ENCODE measurements at regions not wholly inside any gene's neighbourhood (a gene's known extent, or its start where the extent isn't known, plus 50 kb on each side); places are given as distances from the start of the nearest gene placed in this dataset.

DNA sequence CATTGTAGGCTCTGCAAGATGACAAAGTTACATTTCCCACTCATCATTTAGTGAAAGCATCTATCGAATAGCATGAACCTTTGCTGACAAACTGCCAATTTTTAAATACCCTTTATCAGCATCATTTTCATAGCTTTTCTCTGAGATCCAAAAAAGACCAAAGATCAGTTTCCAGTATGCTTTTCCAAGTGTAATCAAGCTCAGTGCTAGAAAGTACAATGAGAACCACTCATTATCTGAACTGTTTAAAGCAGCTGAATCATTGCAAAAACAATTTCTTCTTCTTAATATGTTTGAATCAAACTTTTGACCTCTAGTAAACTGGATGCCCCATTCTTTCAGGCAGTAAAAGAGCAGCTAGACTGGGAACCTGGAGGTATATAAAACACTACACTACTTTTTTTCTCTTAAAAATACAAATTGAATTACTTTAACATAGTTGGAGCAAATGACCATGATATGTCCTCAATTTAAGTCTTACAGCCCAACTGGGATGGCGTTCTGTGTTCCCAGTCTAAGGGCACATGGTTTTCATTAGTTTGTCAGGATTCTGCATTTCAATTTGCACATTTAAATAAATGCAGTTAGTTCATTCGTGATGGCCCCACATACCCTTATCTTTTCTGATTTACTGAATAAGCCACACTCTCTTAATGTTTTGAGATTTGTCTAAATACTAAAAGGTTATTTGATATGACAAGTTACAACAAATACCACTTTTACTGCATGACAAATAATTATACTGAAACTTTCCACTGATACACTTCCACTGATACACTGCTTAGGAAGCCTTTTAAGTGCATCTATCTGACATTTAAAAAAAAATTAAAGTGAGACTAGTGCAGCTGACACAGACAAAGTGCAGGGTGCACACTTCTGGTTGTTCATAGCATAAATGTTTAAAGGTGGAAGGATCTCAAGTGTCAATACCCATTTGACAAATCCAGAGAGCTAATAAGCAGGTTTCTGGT, 146.0 kb upstream of the FRMD4B start:
- no TSS peak for BruUV-seq (replicated peaks)
- CTCF ChIA-PET = no interaction called here
- H3K4me1 ChIP-seq = no peaks in the 10 kb centered on the region
- Mint-ChIP-seq H3K4me3 (ENCODE audit: unreplicated experiment) (no peak overlapping the region), H3K27me3 (ENCODE audit: insufficient read depth, unreplicated experiment) (peaks cover 24% of the 10 kb centered on the region), H3K36me3 (ENCODE audit: insufficient read depth, unreplicated experiment) (no peaks in the 10 kb centered on the region), H3K27ac (ENCODE audit: unreplicated experiment) (no peak overlapping the region), H3K9me3 (ENCODE audit: unreplicated experiment) (no peaks in the 10 kb centered on the region), H3K4me1 (ENCODE audit: low read depth, unreplicated experiment) (no peaks in the 10 kb centered on the region)
- no peak for DNase-seq
- POLR2A ChIA-PET = no interaction called here
- H3K4me3 ChIP-seq (ENCODE audit: low read depth, low read length) = no peak overlapping the region
- TF ChIP-seq, protein P1, sequence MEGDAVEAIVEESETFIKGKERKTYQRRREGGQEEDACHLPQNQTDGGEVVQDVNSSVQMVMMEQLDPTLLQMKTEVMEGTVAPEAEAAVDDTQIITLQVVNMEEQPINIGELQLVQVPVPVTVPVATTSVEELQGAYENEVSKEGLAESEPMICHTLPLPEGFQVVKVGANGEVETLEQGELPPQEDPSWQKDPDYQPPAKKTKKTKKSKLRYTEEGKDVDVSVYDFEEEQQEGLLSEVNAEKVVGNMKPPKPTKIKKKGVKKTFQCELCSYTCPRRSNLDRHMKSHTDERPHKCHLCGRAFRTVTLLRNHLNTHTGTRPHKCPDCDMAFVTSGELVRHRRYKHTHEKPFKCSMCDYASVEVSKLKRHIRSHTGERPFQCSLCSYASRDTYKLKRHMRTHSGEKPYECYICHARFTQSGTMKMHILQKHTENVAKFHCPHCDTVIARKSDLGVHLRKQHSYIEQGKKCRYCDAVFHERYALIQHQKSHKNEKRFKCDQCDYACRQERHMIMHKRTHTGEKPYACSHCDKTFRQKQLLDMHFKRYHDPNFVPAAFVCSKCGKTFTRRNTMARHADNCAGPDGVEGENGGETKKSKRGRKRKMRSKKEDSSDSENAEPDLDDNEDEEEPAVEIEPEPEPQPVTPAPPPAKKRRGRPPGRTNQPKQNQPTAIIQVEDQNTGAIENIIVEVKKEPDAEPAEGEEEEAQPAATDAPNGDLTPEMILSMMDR (IDR thresholded peaks at IDR 0.05; ENCODE audit: insufficient read depth in 1 of 2, low read depth in 1 of 2, low read length in 1 of 2, severe bottlenecking in 1 of 2, unreplicated experiment in 1 of 2) = no peak
- H3K9me3 ChIP-seq = no peaks in the 10 kb centered on the region
- intact Hi-C loops (cut with micrococcal nuclease; ENCODE audit: unreplicated experiment) = no loop called here
- no peaks in the 10 kb centered on the region; the same call in 1 of the 2 replicates for H3K27me3 ChIP-seq (replicated peaks; ENCODE audit: control insufficient read depth, insufficient read depth, low read length)
- no peaks in the 10 kb centered on the region for H3K36me3 ChIP-seq (ENCODE audit: control insufficient read depth, insufficient read depth, low read length)

GRCh38 chr3:69530554-69530953, 144.7 kb upstream of the FRMD4B start:
- TF ChIP-seq, protein P1 (IDR thresholded peaks at IDR 0.05; ENCODE audit: insufficient read depth in 1 of 2, low read depth in 1 of 2, low read length in 1 of 2, severe bottlenecking in 1 of 2, unreplicated experiment in 1 of 2) = no peak
- Histone ChIP-seq H3K27me3 (replicated peaks; ENCODE audit: control insufficient read depth, insufficient read depth, low read length) (no peaks in the 10 kb centered on the region; the same call in 1 of the 2 replicates), H3K4me3 (ENCODE audit: low read depth, low read length) (no peak overlapping the region), H3K36me3 (ENCODE audit: control insufficient read depth, insufficient read depth, low read length) (no peaks in the 10 kb centered on the region), H3K9me3 (no peaks in the 10 kb centered on the region), H3K4me1 (no peaks in the 10 kb centered on the region)
- CTCF ChIA-PET = no interaction called here
- BruUV-seq (replicated peaks) = no TSS peak
- no peak for DNase-seq
- intact Hi-C loops (cut with micrococcal nuclease; ENCODE audit: unreplicated experiment) = no loop called here
- H3K4me1 Mint-ChIP-seq (ENCODE audit: low read depth, unreplicated experiment) = no peaks in the 10 kb centered on the region
- H3K27ac Mint-ChIP-seq (ENCODE audit: unreplicated experiment) = no peak overlapping the region
- no peaks in the 10 kb centered on the region for H3K9me3 Mint-ChIP-seq (ENCODE audit: unreplicated experiment)
- peaks cover 24% of the 10 kb centered on the region for H3K27me3 Mint-ChIP-seq (ENCODE audit: insufficient read depth, unreplicated experiment)
- no peaks in the 10 kb centered on the region for H3K36me3 Mint-ChIP-seq (ENCODE audit: insufficient read depth, unreplicated experiment)
- no peak overlapping the region for H3K4me3 Mint-ChIP-seq (ENCODE audit: unreplicated experiment)
- POLR2A ChIA-PET = no interaction called here

DNA sequence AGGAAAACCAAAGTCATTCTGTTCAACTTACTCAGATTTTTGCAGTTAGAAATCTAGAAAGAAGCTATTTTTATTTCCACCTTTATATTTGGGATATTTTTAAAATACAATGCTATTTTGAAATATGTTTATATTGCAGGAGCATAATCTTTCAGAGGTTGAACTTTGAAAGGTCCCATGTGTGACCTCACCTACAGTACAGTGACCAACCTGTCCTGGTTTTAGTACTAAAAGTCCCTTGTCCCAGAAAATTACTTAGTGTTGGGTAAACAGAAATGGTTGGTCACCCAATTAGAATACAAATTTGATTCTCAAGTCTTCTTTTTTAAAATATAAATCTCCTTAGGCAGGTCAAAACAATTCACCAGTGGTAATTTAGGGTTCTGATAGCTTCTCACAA, 141.6 kb upstream of the FRMD4B start:
- intact Hi-C loops (cut with micrococcal nuclease; ENCODE audit: unreplicated experiment) = no loop called here
- no peak overlapping the region for H3K27ac Mint-ChIP-seq (ENCODE audit: unreplicated experiment)
- H3K9me3 Mint-ChIP-seq (ENCODE audit: unreplicated experiment) = no peaks in the 10 kb centered on the region
- no TSS peak for BruUV-seq (replicated peaks)
- H3K36me3 ChIP-seq (ENCODE audit: control insufficient read depth, insufficient read depth, low read length) = no peaks in the 10 kb centered on the region
- H3K36me3 Mint-ChIP-seq (ENCODE audit: insufficient read depth, unreplicated experiment) = no peaks in the 10 kb centered on the region
- TF ChIP-seq, protein P1 (IDR thresholded peaks at IDR 0.05; ENCODE audit: insufficient read depth in 1 of 2, low read depth in 1 of 2, low read length in 1 of 2, severe bottlenecking in 1 of 2, unreplicated experiment in 1 of 2) = no peak
- ChIA-PET CTCF (no interaction called here), POLR2A (no interaction called here)
- no peak overlapping the region for H3K4me3 ChIP-seq (ENCODE audit: low read depth, low read length)
- peaks cover 14% of the 10 kb centered on the region for H3K27me3 Mint-ChIP-seq (ENCODE audit: insufficient read depth, unreplicated experiment)
- H3K4me3 Mint-ChIP-seq (ENCODE audit: unreplicated experiment) = no peak overlapping the region
- no peaks in the 10 kb centered on the region; the same call in 1 of the 2 replicates for H3K27me3 ChIP-seq (replicated peaks; ENCODE audit: control insufficient read depth, insufficient read depth, low read length)
- H3K9me3 ChIP-seq = no peaks in the 10 kb centered on the region
- DNase-seq = no peak
- no peaks in the 10 kb centered on the region for H3K4me1 Mint-ChIP-seq (ENCODE audit: low read depth, unreplicated experiment)
- H3K4me1 ChIP-seq = no peaks in the 10 kb centered on the region
